HL-60 (cell line): ENCODE measurements at regions not wholly inside any gene's neighbourhood (a gene's known extent, or its start where the extent isn't known, plus 50 kb on each side); places are given as distances from the start of the nearest gene placed in this dataset.

Source experiments
- DNase-seq, 2 experiments: peaks; one replicate each; pipeline ENCODE4 v3.0.0-alpha.2; 2010 to 2020; ENCODE audit warnings: low read depth in 1 of 2, low spot score in 1 of 2
- H3K27ac ChIP-seq: fragments of 250-450 bp; sonication (Bioruptor Pico); replicated peaks from 2 replicates; pipeline ENCODE4 v1.5.1; 2020; ENCODE audit warnings: mild to moderate bottlenecking, moderate library complexity
- H3K27me3 ChIP-seq: fragments of 250-450 bp; sonication (Bioruptor Pico); 2 replicates; pipeline ENCODE4 v1.5.1; 2021; ENCODE audit warnings: mild to moderate bottlenecking, moderate library complexity; ENCODE audit not compliant: insufficient read depth, poor library complexity, severe bottlenecking
- H3K4me3 ChIP-seq: replicated peaks from 2 replicates; pipeline ENCODE4 v1.5.1; 2011; ENCODE audit warnings: mild to moderate bottlenecking, control low read depth, low read length; ENCODE audit not compliant: insufficient read depth
- GABPA ChIP-seq: IDR thresholded peaks from 2 replicates; pipeline ENCODE4 v1.6.1; 2012; ENCODE audit warnings: low read depth
- POLR2AphosphoS5 ChIP-seq: IDR thresholded peaks from 2 replicates; pipeline ENCODE4 v1.6.1; 2012; ENCODE audit warnings: low read depth
- SPI1 ChIP-seq: IDR thresholded peaks from 2 replicates; pipeline ENCODE4 v1.6.1; 2012; ENCODE audit warnings: low read depth, mild to moderate bottlenecking, borderline replicate concordance
- TF ChIP-seq, protein P1 (sequence below): IDR thresholded peaks from one replicate; pipeline ENCODE4 v1.5.1; 2011; ENCODE audit warnings: low read length, control low read depth, inconsistent platforms; ENCODE audit not compliant: insufficient read depth
- TF ChIP-seq, protein P2 (sequence below): IDR thresholded peaks from 2 replicates; pipeline ENCODE4 v1.6.1; 2012; ENCODE audit warnings: low read depth; ENCODE audit not compliant: insufficient replicate concordance

DNA sequence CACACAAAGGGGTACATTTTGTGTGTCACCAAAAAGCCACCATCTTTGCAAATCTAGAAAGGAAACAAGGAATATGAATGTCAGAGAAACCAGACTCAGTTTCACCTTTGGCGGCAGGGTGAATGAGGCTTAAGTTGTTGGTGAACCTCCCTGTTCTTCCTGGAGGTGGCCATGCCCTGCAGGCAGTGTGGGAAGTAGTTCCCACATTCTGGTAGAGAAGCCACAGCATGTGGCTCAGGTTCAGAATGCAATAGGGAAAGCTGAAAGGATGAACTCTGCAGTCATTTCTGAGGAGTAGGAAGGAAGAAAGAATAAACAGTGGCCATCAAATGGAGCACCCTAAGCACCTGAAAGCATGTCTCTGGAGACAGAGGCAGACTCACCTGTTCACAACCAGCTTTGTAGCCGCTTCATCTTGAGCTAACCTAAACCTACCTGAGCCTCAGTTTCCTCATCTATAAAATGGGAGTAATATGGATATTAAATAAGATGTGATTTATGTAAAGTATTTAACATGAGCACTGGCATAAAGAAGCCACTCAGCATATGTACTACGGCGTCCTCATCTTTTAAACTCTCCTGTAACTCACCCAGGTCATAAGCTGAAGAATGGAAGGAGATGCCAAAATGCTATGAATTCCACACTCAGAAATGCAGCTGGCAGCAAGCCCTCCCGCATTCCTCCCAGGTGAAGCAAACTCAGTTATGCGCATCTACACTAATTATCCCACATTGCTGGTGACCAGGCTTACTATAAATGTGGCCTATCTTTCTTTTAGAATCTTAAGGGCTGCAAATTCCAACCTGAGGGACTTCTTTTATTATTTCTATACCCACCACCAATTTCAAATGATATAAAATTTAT is 86.0 kb downstream of the ZNF608 start:
- TF ChIP-seq POLR2AphosphoS5 (no peak), SPI1 (no peak), GABPA (no peak)
- TF ChIP-seq, protein P1, sequence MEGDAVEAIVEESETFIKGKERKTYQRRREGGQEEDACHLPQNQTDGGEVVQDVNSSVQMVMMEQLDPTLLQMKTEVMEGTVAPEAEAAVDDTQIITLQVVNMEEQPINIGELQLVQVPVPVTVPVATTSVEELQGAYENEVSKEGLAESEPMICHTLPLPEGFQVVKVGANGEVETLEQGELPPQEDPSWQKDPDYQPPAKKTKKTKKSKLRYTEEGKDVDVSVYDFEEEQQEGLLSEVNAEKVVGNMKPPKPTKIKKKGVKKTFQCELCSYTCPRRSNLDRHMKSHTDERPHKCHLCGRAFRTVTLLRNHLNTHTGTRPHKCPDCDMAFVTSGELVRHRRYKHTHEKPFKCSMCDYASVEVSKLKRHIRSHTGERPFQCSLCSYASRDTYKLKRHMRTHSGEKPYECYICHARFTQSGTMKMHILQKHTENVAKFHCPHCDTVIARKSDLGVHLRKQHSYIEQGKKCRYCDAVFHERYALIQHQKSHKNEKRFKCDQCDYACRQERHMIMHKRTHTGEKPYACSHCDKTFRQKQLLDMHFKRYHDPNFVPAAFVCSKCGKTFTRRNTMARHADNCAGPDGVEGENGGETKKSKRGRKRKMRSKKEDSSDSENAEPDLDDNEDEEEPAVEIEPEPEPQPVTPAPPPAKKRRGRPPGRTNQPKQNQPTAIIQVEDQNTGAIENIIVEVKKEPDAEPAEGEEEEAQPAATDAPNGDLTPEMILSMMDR, result no peak
- TF ChIP-seq, protein P2, sequence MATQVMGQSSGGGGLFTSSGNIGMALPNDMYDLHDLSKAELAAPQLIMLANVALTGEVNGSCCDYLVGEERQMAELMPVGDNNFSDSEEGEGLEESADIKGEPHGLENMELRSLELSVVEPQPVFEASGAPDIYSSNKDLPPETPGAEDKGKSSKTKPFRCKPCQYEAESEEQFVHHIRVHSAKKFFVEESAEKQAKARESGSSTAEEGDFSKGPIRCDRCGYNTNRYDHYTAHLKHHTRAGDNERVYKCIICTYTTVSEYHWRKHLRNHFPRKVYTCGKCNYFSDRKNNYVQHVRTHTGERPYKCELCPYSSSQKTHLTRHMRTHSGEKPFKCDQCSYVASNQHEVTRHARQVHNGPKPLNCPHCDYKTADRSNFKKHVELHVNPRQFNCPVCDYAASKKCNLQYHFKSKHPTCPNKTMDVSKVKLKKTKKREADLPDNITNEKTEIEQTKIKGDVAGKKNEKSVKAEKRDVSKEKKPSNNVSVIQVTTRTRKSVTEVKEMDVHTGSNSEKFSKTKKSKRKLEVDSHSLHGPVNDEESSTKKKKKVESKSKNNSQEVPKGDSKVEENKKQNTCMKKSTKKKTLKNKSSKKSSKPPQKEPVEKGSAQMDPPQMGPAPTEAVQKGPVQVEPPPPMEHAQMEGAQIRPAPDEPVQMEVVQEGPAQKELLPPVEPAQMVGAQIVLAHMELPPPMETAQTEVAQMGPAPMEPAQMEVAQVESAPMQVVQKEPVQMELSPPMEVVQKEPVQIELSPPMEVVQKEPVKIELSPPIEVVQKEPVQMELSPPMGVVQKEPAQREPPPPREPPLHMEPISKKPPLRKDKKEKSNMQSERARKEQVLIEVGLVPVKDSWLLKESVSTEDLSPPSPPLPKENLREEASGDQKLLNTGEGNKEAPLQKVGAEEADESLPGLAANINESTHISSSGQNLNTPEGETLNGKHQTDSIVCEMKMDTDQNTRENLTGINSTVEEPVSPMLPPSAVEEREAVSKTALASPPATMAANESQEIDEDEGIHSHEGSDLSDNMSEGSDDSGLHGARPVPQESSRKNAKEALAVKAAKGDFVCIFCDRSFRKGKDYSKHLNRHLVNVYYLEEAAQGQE, result no peak
- H3K27me3 ChIP-seq, result no peaks in the 10 kb centered on the region
- no peak overlapping the region for H3K4me3 ChIP-seq
- no peak overlapping the region for H3K27ac ChIP-seq
- DNase-seq, result no peak

DNA sequence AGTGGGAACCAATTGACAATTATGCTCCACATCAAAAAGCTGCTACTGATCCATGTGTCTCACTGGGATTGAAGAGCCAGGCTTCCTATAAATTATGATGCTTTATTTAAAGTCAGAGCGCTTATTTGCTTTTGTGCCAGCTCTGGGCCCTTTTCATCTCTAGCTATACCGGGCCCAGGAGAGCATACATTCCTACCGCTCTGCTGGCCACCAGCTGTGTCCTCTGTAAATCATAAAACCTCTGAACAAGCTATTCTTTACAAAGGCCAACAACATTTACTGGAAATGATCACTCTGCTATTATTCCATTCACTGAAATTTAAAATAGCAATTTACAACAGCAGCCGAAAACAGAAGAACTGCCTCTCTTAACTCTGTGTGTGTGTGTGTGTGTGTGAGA is 86.6 kb downstream of the ZNF608 start:
- Histone ChIP-seq H3K27ac (no peak overlapping the region), H3K4me3 (no peak overlapping the region), H3K27me3 (no peaks in the 10 kb centered on the region)
- no peak for DNase-seq
- TF ChIP-seq, protein P1, result no peak
- TF ChIP-seq GABPA (no peak), SPI1 (no peak), POLR2AphosphoS5 (no peak)
- TF ChIP-seq, protein P2, result no peak

DNA sequence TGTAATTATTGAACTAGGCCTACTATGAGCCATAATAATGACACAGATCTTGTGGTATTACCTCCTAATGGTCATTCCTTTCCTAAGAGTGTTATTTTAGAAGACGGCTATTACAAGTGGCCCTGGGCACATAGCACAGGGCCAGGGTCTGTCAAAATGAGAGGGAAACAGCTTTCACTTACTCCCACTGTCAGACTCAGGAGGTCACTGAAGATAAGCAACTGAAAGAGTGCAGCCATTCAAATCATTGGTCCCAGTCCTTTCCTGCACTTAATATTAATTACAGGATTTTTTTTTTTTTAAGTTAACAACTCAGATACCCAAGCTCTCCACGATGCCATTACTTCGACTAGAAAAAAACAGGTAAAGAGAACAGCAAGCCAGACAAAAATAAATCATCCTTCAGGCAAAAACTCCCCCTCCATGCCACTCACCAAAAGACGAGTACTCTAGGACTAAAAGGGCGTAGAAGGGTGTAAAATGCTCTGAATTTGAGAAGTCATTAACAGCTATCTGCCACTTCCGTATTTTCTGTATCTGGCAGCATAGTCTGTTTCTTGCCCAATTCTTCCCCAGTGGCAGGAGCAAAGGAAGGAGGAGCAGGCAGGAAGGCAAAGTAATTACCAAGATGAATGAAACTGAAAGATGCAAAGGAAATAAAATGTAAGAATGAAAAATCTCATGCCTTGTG is 87.4 kb downstream of the ZNF608 start:
- no peak overlapping the region for H3K27ac ChIP-seq
- H3K27me3 ChIP-seq, result no peaks in the 10 kb centered on the region
- DNase-seq, result peak in 1 of 2 experiments; percentile 30

DNA sequence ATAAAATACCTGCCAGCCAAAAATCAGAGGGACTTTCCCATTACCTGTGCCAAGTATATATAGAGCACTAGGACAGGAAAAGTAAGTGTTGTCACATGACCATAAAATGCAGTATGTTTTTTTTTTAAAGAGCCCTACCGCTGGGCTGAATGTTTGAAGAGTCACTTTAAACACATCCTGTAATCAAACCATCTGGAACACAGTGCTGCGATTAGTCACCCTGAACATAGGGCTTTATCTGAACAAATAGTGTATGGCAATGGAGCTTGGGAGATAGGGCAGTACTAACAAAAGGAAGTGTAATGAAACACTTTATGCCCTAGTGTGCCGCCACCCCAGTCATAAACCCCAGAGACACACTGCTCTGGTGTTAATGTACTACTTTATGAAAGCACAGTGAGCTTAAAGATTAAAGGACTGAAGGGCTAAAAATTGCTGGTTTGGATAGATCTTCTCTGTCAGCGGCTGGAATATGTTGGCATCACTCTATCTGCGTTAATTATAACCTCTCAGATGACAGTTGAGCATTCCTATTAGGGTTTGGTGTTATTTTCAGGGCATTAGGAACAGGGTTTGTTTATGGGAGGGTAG is 90.4 kb downstream of the ZNF608 start:
- DNase-seq, result no peak
- TF ChIP-seq, protein P1, result no peak
- TF ChIP-seq SPI1 (no peak), POLR2AphosphoS5 (no peak), GABPA (no peak)
- TF ChIP-seq, protein P2, result no peak
- no peak overlapping the region for H3K27ac ChIP-seq
- peaks cover 1% of the 10 kb centered on the region for H3K27me3 ChIP-seq
- no peak overlapping the region for H3K4me3 ChIP-seq

More for the DNA sequence above, 87.4 kb downstream of the ZNF608 start:
- H3K4me3 ChIP-seq, result no peak overlapping the region
- TF ChIP-seq SPI1 (peak; percentile 94), GABPA (no peak)
